Activated CD4-positive, alpha-beta T cell treated with anti-CD3 and anti-CD28 coated beads, Interleukin-2, amount 50 U/mL, for 48 hours (primary cell): ENCODE measurements at regions not wholly inside any gene's neighbourhood (a gene's known extent, or its start where the extent isn't known, plus 50 kb on each side); places are given as distances from the start of the nearest gene placed in this dataset.
A peak's percentile ranks its signal among the peaks of the same experiment; 100 is the strongest.
"Not testable (repeated sequence)": the region's sequence is repeated elsewhere in the genome, so short reads cannot be mapped to it uniquely, and the experiment has no call there.

Source experiments
- DNase-seq, 2 experiments: peaks; one replicate each; pipeline ENCODE4 v3.0.0-alpha.2; 2020

GRCh38 chr1:185681034-185681633 is 53.1 kb upstream of the HMCN1 start:
- DNase-seq, result no peak

- no peak for DNase-seq
Measured at GRCh38 chr1:185680453-185680852, 53.7 kb upstream of the HMCN1 start.

GRCh38 chr1:185679220-185679619 is 55.0 kb upstream of the HMCN1 start:
- DNase-seq, result no peak

GRCh38 chr1:185676969-185677368 is 57.2 kb upstream of the HMCN1 start:
- no peak for DNase-seq

GRCh38 chr1:185674201-185674600 is 60.0 kb upstream of the HMCN1 start:
- no peak for DNase-seq

GRCh38 chr1:185672719-185673360 is 61.4 kb upstream of the HMCN1 start:
- no peak for DNase-seq

GRCh38 chr1:185670187-185670627 is 64.0 kb upstream of the HMCN1 start:
- peak; percentile 37 to 49 for DNase-seq

GRCh38 chr1:185668013-185668412 is 66.2 kb upstream of the HMCN1 start:
- no peak for DNase-seq

- no peak for DNase-seq
Measured at GRCh38 chr1:185666582-185666981, 67.6 kb upstream of the HMCN1 start.

- no peak for DNase-seq
Measured at GRCh38 chr1:185663771-185664296, 70.4 kb upstream of the HMCN1 start.

- DNase-seq, result no peak
Measured at GRCh38 chr1:185663332-185663731, 70.9 kb upstream of the HMCN1 start.

- no peak for DNase-seq
Measured at GRCh38 chr1:185661971-185662370, 72.2 kb upstream of the HMCN1 start.

- no peak for DNase-seq
Measured at GRCh38 chr1:185656663-185657062, 77.5 kb upstream of the HMCN1 start.

GRCh38 chr1:185654952-185655314 is 79.3 kb upstream of the HMCN1 start:
- no peak for DNase-seq

GRCh38 chr1:185654199-185654951 is 79.8 kb upstream of the HMCN1 start:
- no peak for DNase-seq

GRCh38 chr1:185653615-185654014 is 80.6 kb upstream of the HMCN1 start:
- DNase-seq, result no peak

- no peak for DNase-seq
Measured at GRCh38 chr1:185652348-185652747, 81.8 kb upstream of the HMCN1 start.

- no peak for DNase-seq
Measured at GRCh38 chr1:185650602-185651230, 83.5 kb upstream of the HMCN1 start.

GRCh38 chr1:185648858-185649589 is 85.2 kb upstream of the HMCN1 start:
- no peak for DNase-seq

GRCh38 chr1:185647597-185648267 is 86.5 kb upstream of the HMCN1 start:
- DNase-seq, result not testable (repeated sequence)

GRCh38 chr1:185646202-185646683 is 87.9 kb upstream of the HMCN1 start:
- DNase-seq, result no peak

- no peak for DNase-seq
Measured at GRCh38 chr1:185645686-185646085, 88.5 kb upstream of the HMCN1 start.
